Stomach (tissue), 8 donors: ENCODE measurements at regions not wholly inside any gene's neighbourhood (a gene's known extent, or its start where the extent isn't known, plus 50 kb on each side); places are given as distances from the start of the nearest gene placed in this dataset.

Experiments used
- DNase-seq, 2 donors: peaks; one replicate each; pipeline versions ENCODE4 v3.0.0 to v3.0.0-alpha.2; 2013 to 2019
- H3K27ac ChIP-seq, 5 donors: fragments of 200-600 bp in 4 of 5; sonication (generic) in 4 of 5; one replicate each; pipeline ENCODE4 v1.5.1; 2013 to 2019; ENCODE audit warnings: mild to moderate bottlenecking in 1 of 5, moderate library complexity in 1 of 5
- H3K27me3 ChIP-seq, 3 donors: fragments of 200-600 bp; sonication (generic); one replicate each; pipeline ENCODE4 v1.5.1; 2017 to 2019; ENCODE audit warnings: mixed run types in 1 of 3
- H3K36me3 ChIP-seq, 4 donors: fragments of 200-600 bp; sonication (generic); 1 replicate in 3 of 4; 2 replicates in 1 of 4; pipeline ENCODE4 v1.5.1; 2016 to 2019
- H3K4me1 ChIP-seq, 4 donors: fragments of 200-600 bp; sonication (generic); one replicate each; pipeline ENCODE4 v1.5.1; 2016 to 2019
- H3K4me3 ChIP-seq, 4 donors: fragments of 200-600 bp; sonication (generic) in 3 of 4; one replicate each; pipeline ENCODE4 v1.5.1; 2016 to 2019; ENCODE audit warnings: mild to moderate bottlenecking in 1 of 4
- H3K9me3 ChIP-seq, 4 donors: fragments of 200-600 bp; sonication (generic); one replicate each; pipeline ENCODE4 v1.5.1; 2016 to 2019
- EP300 ChIP-seq: sonication (generic); formaldehyde crosslinking; IDR thresholded peaks from one replicate; pipeline ENCODE4 v1.6.1; 2017; ENCODE audit warnings: antibody characterized with exemption
- POLR2A ChIP-seq, 4 donors: fragments of 450-650 bp; IDR thresholded peaks; one replicate each; pipeline ENCODE4 v1.6.1; 2016; ENCODE audit warnings: antibody characterized with exemption in 4 of 4, control low read depth in 2 of 4, mild to moderate bottlenecking in 1 of 4, moderate library complexity in 1 of 4
- POLR2AphosphoS5 ChIP-seq, 3 donors: sonication (generic); formaldehyde crosslinking; IDR thresholded peaks; one replicate each; pipeline ENCODE4 v1.6.1; 2016; ENCODE audit warnings: antibody characterized with exemption in 3 of 3
- WGBS, 5 donors: extraction: QIAGEN DNeasy Blood & Tissue Kit in 3 of 5; methylation state at CpG; one replicate each; pipeline versions ENCODE4 v1.1.5 to v1.1.7; 2013 to 2018; 5-methylcytosine and 5-hydroxymethylcytosine counted together
- intact Hi-C: fragments of 100-400 bp; cut with DNase I; formaldehyde crosslinking; loops from one replicate; pipeline ENCODE4 v1.15.1; 2023; ENCODE audit warnings: low total_unique reads
- TF ChIP-seq, protein P1 (sequence below), 7 experiments: fragments of 450-650 bp in 4 of 7; fragments of 200-600 bp in 3 of 7; sonication (generic) in 3 of 7; IDR thresholded peaks; one replicate each; pipeline ENCODE4 v1.5.1; 2016 to 2019; ENCODE audit warnings: antibody characterized with exemption in 7 of 7, control low read depth in 2 of 7, mild to moderate bottlenecking in 1 of 7
- donor health status: healthy with polysubstance abuse.
- donor health status: Bipolar disorder and iron deficiency.
- donor health status: healthy.

DNA sequence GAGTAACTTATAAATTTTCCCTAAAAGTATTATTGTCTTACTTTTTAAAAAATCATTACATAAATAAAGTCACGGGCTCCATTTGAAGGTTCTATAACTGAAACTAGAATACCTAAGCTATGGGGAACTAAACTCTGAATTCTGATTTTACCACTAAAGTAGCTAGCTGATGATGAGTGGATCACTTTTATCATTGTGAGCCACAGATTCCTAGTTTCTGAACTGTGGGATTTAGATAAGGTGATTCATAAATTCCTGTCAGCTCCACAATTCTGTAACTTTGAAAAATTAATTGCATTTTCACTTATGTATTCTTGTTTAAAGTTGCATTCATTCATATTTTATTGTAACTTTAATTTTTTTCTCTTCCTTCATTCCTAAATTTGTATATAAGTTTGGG is 540.9 kb downstream of the GBA3 start:
- H3K4me1 ChIP-seq: no peaks in the 10 kb centered on the region
- H3K27ac ChIP-seq: no peak overlapping the region
- H3K4me3 ChIP-seq: no peak overlapping the region
- H3K36me3 ChIP-seq: no peaks in the 10 kb centered on the region
- no peaks in the 10 kb centered on the region for H3K27me3 ChIP-seq
- TF ChIP-seq POLR2A (IDR thresholded peaks at IDR 0.05) (no peak), POLR2AphosphoS5 (IDR thresholded peaks at IDR 0.05) (no peak), EP300 (no peak)
- TF ChIP-seq, protein P1, sequence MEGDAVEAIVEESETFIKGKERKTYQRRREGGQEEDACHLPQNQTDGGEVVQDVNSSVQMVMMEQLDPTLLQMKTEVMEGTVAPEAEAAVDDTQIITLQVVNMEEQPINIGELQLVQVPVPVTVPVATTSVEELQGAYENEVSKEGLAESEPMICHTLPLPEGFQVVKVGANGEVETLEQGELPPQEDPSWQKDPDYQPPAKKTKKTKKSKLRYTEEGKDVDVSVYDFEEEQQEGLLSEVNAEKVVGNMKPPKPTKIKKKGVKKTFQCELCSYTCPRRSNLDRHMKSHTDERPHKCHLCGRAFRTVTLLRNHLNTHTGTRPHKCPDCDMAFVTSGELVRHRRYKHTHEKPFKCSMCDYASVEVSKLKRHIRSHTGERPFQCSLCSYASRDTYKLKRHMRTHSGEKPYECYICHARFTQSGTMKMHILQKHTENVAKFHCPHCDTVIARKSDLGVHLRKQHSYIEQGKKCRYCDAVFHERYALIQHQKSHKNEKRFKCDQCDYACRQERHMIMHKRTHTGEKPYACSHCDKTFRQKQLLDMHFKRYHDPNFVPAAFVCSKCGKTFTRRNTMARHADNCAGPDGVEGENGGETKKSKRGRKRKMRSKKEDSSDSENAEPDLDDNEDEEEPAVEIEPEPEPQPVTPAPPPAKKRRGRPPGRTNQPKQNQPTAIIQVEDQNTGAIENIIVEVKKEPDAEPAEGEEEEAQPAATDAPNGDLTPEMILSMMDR (IDR thresholded peaks at IDR 0.05): no peak
- intact Hi-C loops: no loop called here
- WGBS, 5 donors: 70 to 92% (median 90%) methylated on average over 1 of the region's 1 CpG
- no peak for DNase-seq
- no peaks in the 10 kb centered on the region for H3K9me3 ChIP-seq

DNA sequence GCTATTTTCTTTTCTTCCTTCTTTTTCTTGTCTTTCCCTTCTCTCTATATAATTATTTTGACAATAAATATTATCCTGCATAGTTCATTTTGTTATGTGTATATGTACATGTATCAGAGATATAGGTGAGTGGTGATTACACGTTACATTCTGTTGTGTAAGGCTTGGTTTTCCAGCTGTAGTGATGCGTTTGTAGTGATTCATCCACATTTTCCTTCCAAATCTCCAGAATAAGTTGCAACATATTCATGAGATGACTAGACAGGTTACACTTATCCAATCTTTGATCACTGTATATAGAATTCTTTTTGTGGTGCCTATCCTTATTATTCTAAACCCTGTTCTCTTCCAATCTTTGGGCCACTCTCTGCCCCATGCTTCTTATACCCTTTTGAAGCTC is 540.2 kb downstream of the GBA3 start:
- 73 to 87% (median 79%) methylated on average over 2 of the region's 2 CpGs for WGBS, 5 donors
- Histone ChIP-seq H3K36me3 (no peaks in the 10 kb centered on the region), H3K4me3 (no peak overlapping the region), H3K9me3 (no peaks in the 10 kb centered on the region), H3K27ac (no peak overlapping the region), H3K4me1 (no peaks in the 10 kb centered on the region), H3K27me3 (no peaks in the 10 kb centered on the region)
- DNase-seq: no peak
- TF ChIP-seq POLR2AphosphoS5 (IDR thresholded peaks at IDR 0.05) (no peak), EP300 (no peak), POLR2A (IDR thresholded peaks at IDR 0.05) (no peak)
- TF ChIP-seq, protein P1 (IDR thresholded peaks at IDR 0.05): no peak
- intact Hi-C loops: no loop called here

DNA sequence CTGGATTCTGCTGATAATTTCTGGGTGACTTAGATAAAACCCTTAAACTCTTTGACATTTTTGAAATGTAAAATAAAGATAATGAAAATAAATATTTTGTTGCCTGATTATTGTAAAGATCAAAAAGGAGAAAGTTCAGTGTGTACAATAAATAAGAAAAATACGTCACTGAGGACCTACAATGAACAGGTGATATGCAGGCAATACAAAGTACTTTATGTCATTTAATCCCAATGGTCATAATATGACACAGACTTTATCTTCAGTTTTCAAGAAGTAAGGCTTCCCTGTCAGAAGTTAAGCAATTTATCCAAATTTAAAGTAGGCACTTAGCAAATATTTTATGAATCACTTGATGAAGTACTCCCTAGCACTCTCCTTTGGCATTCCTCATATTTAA is 532.8 kb downstream of the GBA3 start:
- Histone ChIP-seq H3K4me1 (no peaks in the 10 kb centered on the region), H3K9me3 (no peaks in the 10 kb centered on the region), H3K4me3 (no peak overlapping the region), H3K36me3 (no peaks in the 10 kb centered on the region), H3K27me3 (no peaks in the 10 kb centered on the region), H3K27ac (no peak overlapping the region)
- no peak for DNase-seq
- 20 to 50% (median 30%) methylated on average over 1 of the region's 1 CpG for WGBS, 5 donors
- intact Hi-C loops: no loop called here
- TF ChIP-seq EP300: no peak
- TF ChIP-seq POLR2AphosphoS5 (IDR thresholded peaks at IDR 0.05): no peak
- no peak for TF ChIP-seq POLR2A (IDR thresholded peaks at IDR 0.05)
- TF ChIP-seq, protein P1 (IDR thresholded peaks at IDR 0.05): no peak

DNA sequence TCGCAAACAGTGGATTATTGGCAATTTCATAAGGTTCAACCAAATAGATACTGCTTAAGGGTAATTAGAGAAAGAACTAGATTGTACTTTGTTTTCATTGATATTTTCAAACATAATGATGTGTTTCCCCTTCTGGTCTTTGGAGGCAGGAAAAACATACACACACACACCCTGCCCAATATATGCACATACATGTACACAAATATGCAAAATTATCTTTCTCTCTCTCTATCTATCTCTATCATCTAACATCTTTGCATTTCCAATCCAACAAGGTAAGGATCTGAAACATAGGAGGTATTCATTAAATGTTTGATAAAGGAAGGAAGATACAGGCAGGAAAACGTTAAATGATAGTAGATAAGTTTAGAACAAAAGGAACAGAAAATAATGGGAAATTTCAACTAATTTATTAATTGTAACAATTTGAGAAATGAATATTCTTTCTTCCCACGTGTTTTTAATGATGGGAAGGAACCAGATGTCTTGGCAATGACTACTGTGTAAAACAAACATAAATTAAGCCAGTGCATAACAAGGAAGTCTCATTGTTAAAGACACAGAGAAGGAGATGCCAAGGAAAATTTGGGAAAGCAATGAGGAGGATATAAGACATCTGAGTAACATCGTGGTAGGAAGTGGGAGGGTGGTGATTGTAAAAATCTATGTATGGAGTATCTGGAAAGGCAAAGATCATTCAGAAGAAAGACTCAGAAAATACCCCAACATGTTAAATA is 532.1 kb downstream of the GBA3 start:
- Histone ChIP-seq H3K4me3 (no peak overlapping the region), H3K27ac (no peak overlapping the region), H3K36me3 (no peaks in the 10 kb centered on the region), H3K4me1 (no peaks in the 10 kb centered on the region), H3K27me3 (no peaks in the 10 kb centered on the region), H3K9me3 (no peaks in the 10 kb centered on the region)
- TF ChIP-seq, protein P1 (IDR thresholded peaks at IDR 0.05): no peak
- TF ChIP-seq POLR2AphosphoS5 (IDR thresholded peaks at IDR 0.05) (no peak), POLR2A (IDR thresholded peaks at IDR 0.05) (no peak), EP300 (no peak)
- no peak for DNase-seq
- WGBS, 5 donors: 52 to 59% (median 56%) methylated on average over 4 of the region's 4 CpGs
- intact Hi-C loops: no loop called here
